ENCODE measurements at regions not wholly inside any gene's neighbourhood (a gene's known extent, or its start where the extent isn't known, plus 50 kb on each side); places are given as distances from the start of the nearest gene placed in this dataset.

GRCh38 chr5:82487131-82487530 lies 209.0 kb upstream of the RPS23 start:
- no peak for TF ChIP-seq ZNF362 (CRISPR knock-in tag; IDR thresholded peaks at IDR 0.05; ENCODE audit: borderline replicate concordance)
- TF ChIP-seq NFRKB (IDR thresholded peaks at IDR 0.05): no peak
- no peak for TF ChIP-seq BCLAF1 (IDR thresholded peaks at IDR 0.05)
- no peak for TF ChIP-seq ZNF740 (CRISPR knock-in tag; IDR thresholded peaks at IDR 0.05)
- no peak for TF ChIP-seq TBP (CRISPR knock-in tag; IDR thresholded peaks at IDR 0.05)

Measured in HepG2 (cell line).